Upper lobe of right lung (tissue), 1 donor: ENCODE measurements at regions not wholly inside any gene's neighbourhood (a gene's known extent, or its start where the extent isn't known, plus 50 kb on each side); places are given as distances from the start of the nearest gene placed in this dataset.
A peak's percentile ranks its signal among the peaks of the same experiment; 100 is the strongest.

Experiments
- ATAC-seq: fragments of 200-7000 bp; cut with Tn5 transposase; one replicate; pipeline ENCODE4 v1.9.1; 2020; ENCODE audit warnings: mild to moderate bottlenecking, moderate library complexity
- DNase-seq: peaks from one replicate; pipeline ENCODE4 v3.0.0-alpha.2; 2020
- H3K27ac ChIP-seq: fragments of 200-600 bp; one replicate; pipeline ENCODE4 v1.8.0; 2022
- H3K27me3 ChIP-seq: fragments of 200-600 bp; one replicate; pipeline ENCODE4 v1.8.0; 2022; ENCODE audit warnings: mild to moderate bottlenecking
- H3K36me3 ChIP-seq: fragments of 200-600 bp; one replicate; pipeline ENCODE4 v1.8.0; 2022
- H3K4me1 ChIP-seq: fragments of 200-600 bp; one replicate; pipeline ENCODE4 v1.8.0; 2022
- H3K4me3 ChIP-seq: fragments of 200-600 bp; one replicate; pipeline ENCODE4 v1.8.0; 2022; ENCODE audit warnings: mild to moderate bottlenecking
- H3K9me3 ChIP-seq: fragments of 200-600 bp; one replicate; pipeline ENCODE4 v1.8.0; 2022
- CTCF ChIP-seq: fragments of 200-600 bp; IDR thresholded peaks from one replicate; pipeline ENCODE4 v1.8.0; 2022; ENCODE audit warnings: antibody characterized with exemption
- intact Hi-C: fragments of 100-400 bp; cut with DNase I; formaldehyde crosslinking; loops from one replicate; pipeline ENCODE4 v1.11.0; 2022
- donor health status: DM: no; HTN: yes; CAD: no; lungs with severe emphysema.

DNA sequence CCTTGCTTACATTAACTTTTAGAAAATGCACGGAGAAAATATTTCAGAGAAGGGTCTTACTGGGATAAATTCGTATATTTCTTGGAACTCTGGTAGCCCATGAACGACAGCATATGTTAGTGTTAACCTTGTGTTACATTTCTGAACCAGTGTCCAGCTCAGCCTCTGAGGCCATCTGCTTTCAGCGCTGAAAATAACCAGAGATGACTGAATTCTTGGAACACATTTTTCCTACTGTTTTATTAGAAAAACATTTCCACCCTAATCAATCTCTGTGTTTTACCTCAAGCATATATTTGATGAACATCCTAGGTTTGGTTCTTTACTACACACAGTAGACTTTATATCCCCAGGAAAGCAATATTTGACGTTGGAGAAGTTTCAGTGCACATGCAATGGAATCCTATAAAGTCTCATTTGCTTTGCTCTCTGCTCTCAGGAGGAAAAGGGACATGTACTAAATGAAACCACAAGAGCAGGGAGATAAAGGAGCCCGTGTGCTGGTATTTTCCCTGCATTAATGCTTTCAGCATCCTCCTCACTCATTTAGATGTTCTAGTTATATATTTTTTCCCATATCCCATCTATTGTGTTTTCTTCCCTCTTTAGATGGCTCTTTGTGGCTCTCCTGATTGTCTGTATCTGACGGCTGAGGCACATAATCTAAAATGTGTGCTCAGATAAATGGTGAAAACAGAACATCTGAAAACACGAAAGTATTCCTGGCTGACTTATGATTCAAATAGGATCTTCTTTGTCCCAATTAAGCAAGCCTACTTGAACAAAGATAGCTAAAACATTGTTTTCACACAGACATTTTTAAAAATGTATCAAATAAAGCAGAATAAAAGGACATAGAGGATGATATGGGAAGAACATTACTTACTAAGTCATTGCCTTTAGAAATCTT lies 151.7 kb upstream of the KCNMB2 start:
- ATAC-seq (no peak), DNase-seq (no peak)

DNA sequence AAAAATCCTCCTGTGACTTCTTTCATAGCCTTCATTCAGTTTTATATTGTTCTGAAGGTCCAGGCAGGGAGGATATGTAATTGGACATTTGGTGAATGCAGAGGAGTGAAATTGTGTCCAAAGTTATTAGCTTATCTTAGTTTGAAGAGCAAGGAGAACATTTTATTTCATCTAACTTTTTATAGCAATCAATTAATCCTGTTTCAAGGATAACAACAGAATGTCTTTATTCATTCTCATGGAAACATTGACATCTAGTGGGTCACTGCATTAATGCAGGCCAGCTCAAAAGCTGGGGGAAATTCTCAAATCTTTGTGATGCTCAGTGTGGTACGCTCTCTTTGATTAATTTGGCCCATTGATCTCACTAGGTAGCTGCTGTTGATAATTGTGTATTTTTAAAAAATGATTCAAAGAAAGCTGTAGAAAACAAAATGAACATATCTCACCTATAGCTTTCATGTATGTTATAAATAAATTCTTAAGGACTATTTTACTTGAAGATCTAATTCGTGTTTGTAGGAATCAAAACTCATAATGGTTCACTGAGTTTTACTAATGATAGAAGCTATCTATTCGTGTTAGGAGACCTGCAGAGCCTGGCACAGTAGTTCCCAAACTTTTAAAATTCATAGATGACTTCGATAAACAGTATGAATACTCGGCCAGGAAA lies 150.8 kb upstream of the KCNMB2 start:
- peaks cover 5% of the 10 kb centered on the region for H3K4me1 ChIP-seq
- H3K27ac ChIP-seq, result no peak overlapping the region
- ATAC-seq, result peak; percentile 81

More for the DNA sequence above, 151.7 kb upstream of the KCNMB2 start:
- H3K4me1 ChIP-seq, result peaks cover 5% of the 10 kb centered on the region
- H3K9me3 ChIP-seq, result no peaks in the 10 kb centered on the region
- TF ChIP-seq CTCF, result no peak
- H3K36me3 ChIP-seq, result no peaks in the 10 kb centered on the region
- H3K4me3 ChIP-seq, result peak overlapping the region; percentile 25
- H3K27ac ChIP-seq, result peak overlapping the region; percentile 19
- intact Hi-C loops, result no loop called here
- no peaks in the 10 kb centered on the region for H3K27me3 ChIP-seq

DNA sequence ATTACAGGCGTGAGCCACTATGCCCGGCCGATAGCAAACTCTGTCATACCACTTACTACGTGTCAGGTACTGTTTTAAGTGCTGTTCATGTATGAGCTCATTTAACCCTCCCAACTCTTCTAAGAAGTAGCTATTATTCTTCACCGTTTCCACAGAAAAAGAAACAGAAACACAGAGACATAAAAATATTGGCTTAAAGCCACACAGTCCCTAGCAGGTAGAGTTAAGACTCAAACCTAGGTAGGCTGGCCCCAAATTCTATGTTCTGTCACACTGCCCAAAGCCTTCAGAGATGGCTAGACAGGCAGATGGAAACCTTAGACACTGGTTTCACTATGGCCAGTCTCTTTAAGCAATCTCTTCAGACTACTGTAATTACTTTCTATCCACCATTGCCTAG lies 149.8 kb upstream of the KCNMB2 start:
- intact Hi-C loops, result no loop called here

More for the DNA sequence above, 150.8 kb upstream of the KCNMB2 start:
- intact Hi-C loops, result no loop called here
- Histone ChIP-seq H3K9me3 (no peaks in the 10 kb centered on the region), H3K4me3 (peak overlapping the region; percentile 25), H3K36me3 (no peaks in the 10 kb centered on the region), H3K27me3 (no peaks in the 10 kb centered on the region)
- TF ChIP-seq CTCF, result peak; percentile 87
- DNase-seq, result no peak

DNA sequence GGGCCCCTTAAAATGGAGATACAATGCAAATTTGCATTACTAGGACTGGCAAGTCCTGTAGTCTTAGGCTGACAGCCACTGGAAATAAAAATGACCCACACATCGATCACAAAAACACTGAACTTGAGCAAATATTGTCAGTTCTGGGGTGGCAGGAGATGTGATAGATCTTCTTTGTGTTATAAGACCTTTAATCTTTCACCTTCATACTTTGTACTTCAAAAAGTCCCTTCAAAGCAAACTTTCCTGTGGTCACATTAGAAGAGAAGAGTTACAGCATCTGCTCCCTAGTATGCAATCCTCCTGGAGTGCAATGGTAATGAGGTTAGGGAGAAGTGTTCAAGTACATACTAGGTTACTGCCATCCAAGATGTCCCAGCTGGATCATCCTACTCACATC lies 149.4 kb upstream of the KCNMB2 start:
- H3K27ac ChIP-seq, result no peak overlapping the region
- no peak for TF ChIP-seq CTCF
- intact Hi-C loops, result no loop called here
- H3K4me1 ChIP-seq, result peaks cover 5% of the 10 kb centered on the region
- DNase-seq (no peak), ATAC-seq (no peak)
- no peaks in the 10 kb centered on the region for H3K9me3 ChIP-seq
- H3K27me3 ChIP-seq, result no peaks in the 10 kb centered on the region
- no peaks in the 10 kb centered on the region for H3K36me3 ChIP-seq
- H3K4me3 ChIP-seq, result no peak overlapping the region

More for the DNA sequence above, 149.8 kb upstream of the KCNMB2 start:
- Histone ChIP-seq H3K27ac (no peak overlapping the region), H3K36me3 (no peaks in the 10 kb centered on the region), H3K27me3 (no peaks in the 10 kb centered on the region), H3K4me1 (peaks cover 5% of the 10 kb centered on the region), H3K4me3 (no peak overlapping the region), H3K9me3 (no peaks in the 10 kb centered on the region)
- ATAC-seq (peak; percentile 14), DNase-seq (no peak)
- no peak for TF ChIP-seq CTCF

- Histone ChIP-seq H3K27ac (no peak overlapping the region), H3K36me3 (no peaks in the 10 kb centered on the region), H3K27me3 (no peaks in the 10 kb centered on the region), H3K4me1 (peaks cover 19% of the 10 kb centered on the region), H3K4me3 (no peak overlapping the region), H3K9me3 (no peaks in the 10 kb centered on the region)
- TF ChIP-seq CTCF, result no peak
- peak; percentile 61 for ATAC-seq
- intact Hi-C loops, result no loop called here
- no peak for DNase-seq
These were observed 147.8 kb upstream of the KCNMB2 start for GRCh38 chr3:178388473-178388872.
